ENCODE measurements at regions not wholly inside any gene's neighbourhood (a gene's known extent, or its start where the extent isn't known, plus 50 kb on each side); places are given as distances from the start of the nearest gene placed in this dataset.
A peak's percentile ranks its signal among the peaks of the same experiment; 100 is the strongest.
"Not testable (repeated sequence)": the region's sequence is repeated elsewhere in the genome, so short reads cannot be mapped to it uniquely, and the experiment has no call there.

- in situ Hi-C loops (cut with HindIII; ENCODE audit: low pct_ligation_motif_present, low pct_unique_long_range_greater_than_20kb, low sequenced_read_pairs) = no loop called here
- DNase-seq = no peak
Observed at GRCh38 chr5:176743136-176743861, 67.1 kb upstream of the UNC5A start.

- no peak for DNase-seq
- in situ Hi-C loops (cut with HindIII; ENCODE audit: low pct_ligation_motif_present, low pct_unique_long_range_greater_than_20kb, low sequenced_read_pairs) = no loop called here
Observed at GRCh38 chr5:176743868-176744583, 66.3 kb upstream of the UNC5A start.

- DNase-seq = peak; percentile 4
- in situ Hi-C loops (cut with HindIII; ENCODE audit: low pct_ligation_motif_present, low pct_unique_long_range_greater_than_20kb, low sequenced_read_pairs) = no loop called here
Observed at GRCh38 chr5:176744584-176744965, 65.8 kb upstream of the UNC5A start.

GRCh38 chr5:176747670-176748072, 62.7 kb upstream of the UNC5A start:
- in situ Hi-C loops (cut with HindIII; ENCODE audit: low pct_ligation_motif_present, low pct_unique_long_range_greater_than_20kb, low sequenced_read_pairs) = no loop called here
- no peak for DNase-seq

- no peak for DNase-seq
- in situ Hi-C loops (cut with HindIII; ENCODE audit: low pct_ligation_motif_present, low pct_unique_long_range_greater_than_20kb, low sequenced_read_pairs) = no loop called here
Observed at GRCh38 chr5:176748073-176748966, 62.0 kb upstream of the UNC5A start.

GRCh38 chr5:176748967-176749935, 61.1 kb upstream of the UNC5A start:
- DNase-seq = no peak
- in situ Hi-C loops (cut with HindIII; ENCODE audit: low pct_ligation_motif_present, low pct_unique_long_range_greater_than_20kb, low sequenced_read_pairs) = no loop called here

GRCh38 chr5:176750144-176750543, 60.2 kb upstream of the UNC5A start:
- in situ Hi-C loops (cut with HindIII; ENCODE audit: low pct_ligation_motif_present, low pct_unique_long_range_greater_than_20kb, low sequenced_read_pairs) = no loop called here
- DNase-seq = no peak

- in situ Hi-C loops (cut with HindIII; ENCODE audit: low pct_ligation_motif_present, low pct_unique_long_range_greater_than_20kb, low sequenced_read_pairs) = no loop called here
- DNase-seq = no peak
Observed at GRCh38 chr5:176754376-176754973, 55.9 kb upstream of the UNC5A start.

- DNase-seq; in situ Hi-C loops (cut with HindIII; ENCODE audit: low pct_ligation_motif_present, low pct_unique_long_range_greater_than_20kb, low sequenced_read_pairs): not testable (repeated sequence)
Observed at GRCh38 chr5:176755593-176755992, 54.8 kb upstream of the UNC5A start.

- DNase-seq; in situ Hi-C loops (cut with HindIII; ENCODE audit: low pct_ligation_motif_present, low pct_unique_long_range_greater_than_20kb, low sequenced_read_pairs): not testable (repeated sequence)
Observed at GRCh38 chr5:176757569-176757968, 52.8 kb upstream of the UNC5A start.
